ENCODE measurements at regions not wholly inside any gene's neighbourhood (a gene's known extent, or its start where the extent isn't known, plus 50 kb on each side); places are given as distances from the start of the nearest gene placed in this dataset.

DNA sequence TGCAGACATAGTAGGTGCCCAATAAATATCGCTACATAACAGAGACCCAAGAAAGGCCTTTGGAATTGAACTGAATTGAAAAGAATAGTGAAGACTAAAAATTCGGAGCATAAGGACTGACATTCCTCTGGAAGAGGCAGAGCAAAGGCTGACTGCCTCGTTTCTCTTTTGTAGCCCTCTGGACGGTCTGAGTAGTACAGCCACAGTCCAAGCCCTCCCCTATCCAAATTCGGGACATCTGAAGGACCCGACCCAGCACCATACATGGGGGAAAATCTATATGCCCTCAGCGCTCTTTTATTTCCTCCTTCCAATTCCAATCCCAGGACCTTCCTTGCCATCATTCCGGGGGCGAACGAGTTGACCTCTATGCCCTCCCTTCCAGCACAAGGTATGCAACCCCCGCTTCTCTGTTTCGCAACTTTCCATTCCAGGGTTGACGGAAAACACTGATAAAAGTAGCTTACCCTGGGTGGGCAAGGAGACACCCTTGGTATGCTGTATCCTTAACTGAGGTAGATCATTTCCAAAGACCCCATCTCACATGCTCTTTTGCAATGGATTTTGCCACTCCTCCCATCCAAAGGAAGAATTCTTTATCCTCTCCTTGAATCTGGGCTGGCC is 127.4 kb upstream of the MAP1LC3B2 start:
- H3K4me3 ChIP-seq (ENCODE audit: low read depth, low read length) = no peak overlapping the region
- no peak for DNase-seq (ENCODE audit: low read depth)
- TF ChIP-seq, protein P1, sequence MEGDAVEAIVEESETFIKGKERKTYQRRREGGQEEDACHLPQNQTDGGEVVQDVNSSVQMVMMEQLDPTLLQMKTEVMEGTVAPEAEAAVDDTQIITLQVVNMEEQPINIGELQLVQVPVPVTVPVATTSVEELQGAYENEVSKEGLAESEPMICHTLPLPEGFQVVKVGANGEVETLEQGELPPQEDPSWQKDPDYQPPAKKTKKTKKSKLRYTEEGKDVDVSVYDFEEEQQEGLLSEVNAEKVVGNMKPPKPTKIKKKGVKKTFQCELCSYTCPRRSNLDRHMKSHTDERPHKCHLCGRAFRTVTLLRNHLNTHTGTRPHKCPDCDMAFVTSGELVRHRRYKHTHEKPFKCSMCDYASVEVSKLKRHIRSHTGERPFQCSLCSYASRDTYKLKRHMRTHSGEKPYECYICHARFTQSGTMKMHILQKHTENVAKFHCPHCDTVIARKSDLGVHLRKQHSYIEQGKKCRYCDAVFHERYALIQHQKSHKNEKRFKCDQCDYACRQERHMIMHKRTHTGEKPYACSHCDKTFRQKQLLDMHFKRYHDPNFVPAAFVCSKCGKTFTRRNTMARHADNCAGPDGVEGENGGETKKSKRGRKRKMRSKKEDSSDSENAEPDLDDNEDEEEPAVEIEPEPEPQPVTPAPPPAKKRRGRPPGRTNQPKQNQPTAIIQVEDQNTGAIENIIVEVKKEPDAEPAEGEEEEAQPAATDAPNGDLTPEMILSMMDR (IDR thresholded peaks at IDR 0.05; ENCODE audit: insufficient read depth, low read depth, low read length, missing control alignments) = no peak

GRCh38 chr12:116432314-116432750 is 126.8 kb upstream of the MAP1LC3B2 start:
- H3K4me3 ChIP-seq (ENCODE audit: low read depth, low read length) = no peak overlapping the region
- no peak for DNase-seq (ENCODE audit: low read depth)
- TF ChIP-seq, protein P1 (IDR thresholded peaks at IDR 0.05; ENCODE audit: insufficient read depth, low read depth, low read length, missing control alignments) = no peak

GRCh38 chr12:116433249-116433648 is 125.9 kb upstream of the MAP1LC3B2 start:
- H3K4me3 ChIP-seq (ENCODE audit: low read depth, low read length) = no peak overlapping the region
- TF ChIP-seq, protein P1 (IDR thresholded peaks at IDR 0.05; ENCODE audit: insufficient read depth, low read depth, low read length, missing control alignments) = no peak
- DNase-seq (ENCODE audit: low read depth) = no peak

DNA sequence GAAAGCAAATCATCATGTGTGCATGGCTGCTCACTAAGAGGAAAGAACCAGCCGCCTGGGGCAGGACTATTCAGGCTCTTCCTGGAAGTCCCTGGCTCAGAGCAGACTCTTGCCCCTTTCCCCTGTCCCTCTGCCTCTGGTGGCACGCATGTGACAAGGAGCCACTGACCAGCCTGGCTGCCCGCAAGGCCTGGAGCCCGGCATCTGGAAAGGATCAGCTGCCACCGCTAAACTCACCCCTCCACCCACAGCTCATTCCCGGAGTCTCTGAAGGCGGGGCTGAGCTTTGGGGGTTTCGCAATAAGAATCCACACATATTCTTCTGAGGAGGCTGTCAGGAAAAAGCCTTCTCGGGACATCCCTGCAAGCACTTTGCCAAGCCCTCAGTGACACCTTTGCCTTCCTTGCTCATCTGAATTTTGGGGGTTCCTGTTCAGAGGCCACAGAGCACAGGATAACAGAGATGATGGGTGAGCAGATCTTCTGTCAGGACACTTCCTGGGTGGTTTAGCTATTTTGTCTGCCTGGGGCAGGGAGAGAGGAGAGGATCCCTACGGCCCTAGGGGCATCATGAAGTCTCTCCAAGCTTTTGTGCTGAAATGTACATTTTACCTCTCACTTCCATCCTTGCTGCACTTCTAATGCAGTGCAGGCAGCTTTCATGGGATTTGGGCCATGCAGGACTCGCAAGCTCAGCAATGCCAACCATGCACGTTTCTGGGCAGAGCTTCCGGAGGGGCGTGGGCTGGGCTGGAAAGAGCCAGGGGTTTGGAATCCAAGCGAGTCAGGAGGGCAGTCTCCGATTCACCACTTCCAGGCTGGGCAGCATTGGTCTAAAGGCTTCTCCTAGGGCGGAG is 124.8 kb upstream of the MAP1LC3B2 start:
- no peak for DNase-seq (ENCODE audit: low read depth)
- TF ChIP-seq, protein P1 (IDR thresholded peaks at IDR 0.05; ENCODE audit: insufficient read depth, low read depth, low read length, missing control alignments) = no peak
- H3K4me3 ChIP-seq (ENCODE audit: low read depth, low read length) = no peak overlapping the region

DNA sequence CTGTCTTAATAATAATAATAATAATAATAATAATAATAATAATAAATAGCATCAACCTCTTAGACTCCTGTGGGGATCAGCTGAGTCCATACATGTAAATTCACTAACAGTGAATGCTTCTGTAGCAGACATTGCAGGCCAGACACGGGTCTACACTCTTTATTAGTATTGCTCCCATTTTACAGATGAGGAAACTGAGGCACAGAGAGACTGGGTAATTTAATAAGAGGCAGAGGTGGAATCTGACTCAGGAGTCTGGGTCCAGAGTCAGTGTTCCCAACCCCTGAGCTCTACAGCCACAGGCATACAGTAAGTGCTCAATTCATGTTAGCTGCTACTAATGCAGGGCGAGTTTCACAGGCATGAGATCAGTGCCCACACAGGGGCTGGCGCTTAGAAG is 123.2 kb upstream of the MAP1LC3B2 start:
- no peak overlapping the region for H3K4me3 ChIP-seq (ENCODE audit: low read depth, low read length)
- DNase-seq (ENCODE audit: low read depth) = no peak
- TF ChIP-seq, protein P1 (IDR thresholded peaks at IDR 0.05; ENCODE audit: insufficient read depth, low read depth, low read length, missing control alignments) = no peak

DNA sequence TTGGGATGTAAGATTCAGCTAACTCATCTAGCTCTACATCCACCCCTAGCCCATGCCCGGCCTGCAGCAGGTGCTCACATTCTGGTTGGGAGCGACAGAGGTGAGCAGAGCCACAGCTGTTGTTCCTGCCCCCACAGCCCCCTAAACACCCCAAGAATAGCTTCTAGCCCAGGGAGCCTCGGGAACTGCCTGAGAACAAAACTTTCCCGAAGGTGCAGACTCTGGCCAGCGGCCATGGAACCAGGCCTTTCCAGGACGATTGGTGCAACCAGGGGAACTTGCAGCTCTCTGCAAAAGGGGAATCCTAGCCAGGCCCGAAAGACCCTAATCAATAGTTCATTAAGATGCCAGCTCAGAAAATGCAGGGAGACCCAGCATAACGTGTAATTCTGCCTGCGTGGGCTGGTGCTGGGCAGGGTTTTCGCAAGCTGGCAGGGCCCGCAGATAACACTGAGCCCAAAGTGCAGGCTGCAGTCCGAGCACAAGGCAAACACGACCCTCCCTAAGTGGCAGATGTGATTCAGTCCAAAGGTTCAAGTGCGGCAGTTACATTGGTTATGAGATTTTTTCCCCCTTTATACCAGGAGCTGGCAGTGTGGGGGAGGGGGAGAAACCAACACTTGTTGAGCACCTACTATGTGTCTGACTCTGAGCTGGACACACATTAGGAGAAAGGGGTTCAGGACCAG is 122.5 kb upstream of the MAP1LC3B2 start:
- H3K4me3 ChIP-seq (ENCODE audit: low read depth, low read length) = no peak overlapping the region
- TF ChIP-seq, protein P1 (IDR thresholded peaks at IDR 0.05; ENCODE audit: insufficient read depth, low read depth, low read length, missing control alignments) = no peak
- DNase-seq (ENCODE audit: low read depth) = no peak

Data from GM12865 (cell line).